CD4-positive, alpha-beta T cell (primary cell): ENCODE measurements at regions not wholly inside any gene's neighbourhood (a gene's known extent, or its start where the extent isn't known, plus 50 kb on each side); places are given as distances from the start of the nearest gene placed in this dataset.

Source experiments
- ATAC-seq: fragments of 200-7000 bp; cut with Tn5 transposase; one replicate; pipeline ENCODE4 v1.10.0; 2022; ENCODE audit warnings: mild to moderate bottlenecking; ENCODE audit not compliant: poor library complexity
- CTCF ChIA-PET: fragments of 350-600 bp; sonication (Branson Sonifier 250); formaldehyde crosslinking; loops from one replicate; lab custom pipeline; 2021; ENCODE audit warnings: antibody characterized with exemption, inconsistent platforms; lab: Charles Lee
- POLR2A ChIA-PET: fragments of 350-600 bp; sonication (Branson Sonifier 250); formaldehyde crosslinking; loops from one replicate; lab custom pipeline; 2021; ENCODE audit warnings: antibody characterized with exemption, inconsistent platforms; lab: Charles Lee
- DNase-seq, 14 experiments: peaks; one replicate each; pipeline ENCODE4 v3.0.0-alpha.2; 2013 to 2020; ENCODE audit warnings: mixed read lengths in 2 of 14
- H3K27ac ChIP-seq, 2 donors: one replicate each; pipeline versions ENCODE4 v1.5.1 to v1.7.0; 2013; ENCODE audit warnings: low read length in 2 of 2, low read depth in 1 of 2, mild to moderate bottlenecking in 1 of 2
- H3K27me3 ChIP-seq, 2 experiments: 1 replicate in 1 of 2; 2 replicates in 1 of 2; pipeline versions ENCODE4 v1.6.1 to v1.7.0; 2013; ENCODE audit warnings: low read length in 2 of 2, control low read depth in 1 of 2, mild to moderate bottlenecking in 1 of 2, moderate library complexity in 1 of 2; ENCODE audit not compliant: insufficient read depth in 2 of 2, control insufficient read depth in 1 of 2
- H3K36me3 ChIP-seq: one replicate; pipeline ENCODE4 v1.6.1; 2013; ENCODE audit warnings: low read length, control low read depth; ENCODE audit not compliant: insufficient read depth
- H3K4me1 ChIP-seq: one replicate; pipeline ENCODE4 v1.6.1; 2013; ENCODE audit warnings: low read length, control low read depth; ENCODE audit not compliant: insufficient read depth
- H3K4me3 ChIP-seq: one replicate; pipeline ENCODE4 v1.5.1; 2013; ENCODE audit warnings: mild to moderate bottlenecking, low read length, moderate library complexity
- H3K9me3 ChIP-seq, 2 experiments: 1 replicate in 1 of 2; 2 replicates in 1 of 2; pipeline versions ENCODE4 v1.6.1 to v1.7.0; 2013; ENCODE audit warnings: low read length in 2 of 2, mild to moderate bottlenecking in 2 of 2, control low read depth in 1 of 2, moderate library complexity in 1 of 2; ENCODE audit not compliant: control insufficient read depth in 1 of 2, insufficient read depth in 1 of 2
- H3K27ac Mint-ChIP-seq: one replicate; pipeline ENCODE4 v1.8.0; 2020; ENCODE audit warnings: mixed read lengths
- H3K27me3 Mint-ChIP-seq: one replicate; pipeline ENCODE4 v1.8.0; 2021; ENCODE audit warnings: mixed read lengths
- H3K36me3 Mint-ChIP-seq: one replicate; pipeline ENCODE4 v1.8.0; 2021; ENCODE audit warnings: low read depth, mixed read lengths
- H3K4me1 Mint-ChIP-seq: one replicate; pipeline ENCODE4 v1.8.0; 2021; ENCODE audit warnings: low read depth, mixed read lengths
- H3K4me3 Mint-ChIP-seq: one replicate; pipeline ENCODE4 v1.8.0; 2020; ENCODE audit warnings: mild to moderate bottlenecking, mixed read lengths
- H3K9me3 Mint-ChIP-seq: one replicate; pipeline ENCODE4 v1.8.0; 2020; ENCODE audit warnings: mixed read lengths
- intact Hi-C, 2 experiments: fragments of 100-400 bp; cut with DNase I in 1 of 2; cut with micrococcal nuclease in 1 of 2; formaldehyde crosslinking; loops; one replicate each; pipeline versions ENCODE4 v1.15.1 to v1.9.0; 2023 to 2025; cut with DNase I, micrococcal nuclease
- TF ChIP-seq, protein P1 (sequence below): fragments of 200-600 bp; IDR thresholded peaks from one replicate; pipeline ENCODE4 v1.8.0; 2022; ENCODE audit warnings: antibody characterized with exemption, mild to moderate bottlenecking

DNA sequence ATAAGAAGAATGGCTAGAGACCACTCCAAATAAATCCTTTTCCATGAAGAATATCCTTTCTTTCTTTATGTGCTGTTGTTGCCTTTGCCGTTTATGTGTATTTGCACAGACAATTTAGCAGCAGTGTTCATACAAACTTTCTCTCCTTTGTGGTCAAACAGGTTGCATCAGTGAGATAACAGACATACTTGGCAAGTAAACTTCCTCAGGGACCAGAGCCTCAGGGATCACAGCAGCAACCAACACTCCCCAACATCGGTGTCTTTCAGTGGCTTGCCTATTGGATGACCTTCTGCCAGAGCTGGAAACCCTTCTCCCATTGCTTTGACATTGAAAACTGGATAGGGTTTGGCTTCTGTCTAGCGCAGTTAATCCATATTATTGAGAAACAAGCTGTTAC, 252.2 kb downstream of the BTG1 start:
- DNase-seq (no peak), ATAC-seq (no peak)
- H3K9me3 Mint-ChIP-seq: no peaks in the 10 kb centered on the region
- H3K4me1 Mint-ChIP-seq: no peaks in the 10 kb centered on the region
- H3K9me3 ChIP-seq: no peaks in the 10 kb centered on the region
- no peaks in the 10 kb centered on the region for H3K36me3 ChIP-seq
- intact Hi-C loops: no loop called here
- no peak overlapping the region for H3K4me3 ChIP-seq
- H3K27me3 Mint-ChIP-seq: no peaks in the 10 kb centered on the region
- no peaks in the 10 kb centered on the region for H3K36me3 Mint-ChIP-seq
- TF ChIP-seq, protein P1, sequence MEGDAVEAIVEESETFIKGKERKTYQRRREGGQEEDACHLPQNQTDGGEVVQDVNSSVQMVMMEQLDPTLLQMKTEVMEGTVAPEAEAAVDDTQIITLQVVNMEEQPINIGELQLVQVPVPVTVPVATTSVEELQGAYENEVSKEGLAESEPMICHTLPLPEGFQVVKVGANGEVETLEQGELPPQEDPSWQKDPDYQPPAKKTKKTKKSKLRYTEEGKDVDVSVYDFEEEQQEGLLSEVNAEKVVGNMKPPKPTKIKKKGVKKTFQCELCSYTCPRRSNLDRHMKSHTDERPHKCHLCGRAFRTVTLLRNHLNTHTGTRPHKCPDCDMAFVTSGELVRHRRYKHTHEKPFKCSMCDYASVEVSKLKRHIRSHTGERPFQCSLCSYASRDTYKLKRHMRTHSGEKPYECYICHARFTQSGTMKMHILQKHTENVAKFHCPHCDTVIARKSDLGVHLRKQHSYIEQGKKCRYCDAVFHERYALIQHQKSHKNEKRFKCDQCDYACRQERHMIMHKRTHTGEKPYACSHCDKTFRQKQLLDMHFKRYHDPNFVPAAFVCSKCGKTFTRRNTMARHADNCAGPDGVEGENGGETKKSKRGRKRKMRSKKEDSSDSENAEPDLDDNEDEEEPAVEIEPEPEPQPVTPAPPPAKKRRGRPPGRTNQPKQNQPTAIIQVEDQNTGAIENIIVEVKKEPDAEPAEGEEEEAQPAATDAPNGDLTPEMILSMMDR: no peak
- no peak overlapping the region for H3K27ac ChIP-seq
- no peak overlapping the region for H3K4me3 Mint-ChIP-seq
- ChIA-PET POLR2A (interaction anchor here (0.5 kb wide), 1 partner anchor 10 kb away, joined by 3 read pairs; no protein-coding TSS in a partner anchor), CTCF (no interaction called here)
- H3K4me1 ChIP-seq: no peaks in the 10 kb centered on the region
- no peaks in the 10 kb centered on the region for H3K27me3 ChIP-seq
- no peak overlapping the region for H3K27ac Mint-ChIP-seq

DNA sequence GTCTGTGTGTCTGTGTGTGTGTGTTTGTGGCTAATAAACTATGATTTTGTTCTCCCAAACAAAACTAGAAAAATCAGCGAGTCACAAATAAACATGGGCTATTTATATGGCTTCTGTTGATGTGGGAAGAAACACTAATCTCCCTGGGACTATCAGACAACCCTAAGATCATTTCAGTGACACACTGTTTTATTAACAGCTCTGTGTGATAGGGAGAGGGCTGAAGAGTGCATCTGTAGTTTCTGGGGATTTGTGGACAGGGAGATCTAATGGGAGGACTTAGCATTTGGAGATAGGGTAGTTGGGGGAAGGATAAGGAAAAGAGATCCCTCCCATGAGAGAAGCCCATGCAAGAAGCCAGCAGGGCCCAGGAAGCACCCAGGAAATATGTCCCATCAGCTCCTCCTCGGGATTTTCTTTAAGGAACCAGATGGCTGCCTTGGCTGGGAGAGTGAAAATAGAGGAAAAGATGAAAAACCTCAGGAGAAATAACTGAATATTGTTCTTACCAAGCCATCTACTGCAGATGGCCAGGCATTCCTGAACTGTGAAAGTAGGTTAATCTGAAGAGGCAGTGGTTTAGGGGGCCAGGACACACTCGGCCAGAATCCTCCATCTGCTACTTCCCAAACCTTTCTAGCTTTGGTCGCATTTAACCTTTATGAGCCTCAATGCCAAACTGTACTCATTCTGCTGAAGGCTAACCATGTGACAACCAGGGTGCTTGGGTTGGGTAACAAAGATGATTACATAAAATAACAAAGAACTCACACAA, 253.4 kb downstream of the BTG1 start:
- H3K36me3 ChIP-seq: no peaks in the 10 kb centered on the region
- DNase-seq (no peak), ATAC-seq (no peak)
- Mint-ChIP-seq H3K9me3 (no peaks in the 10 kb centered on the region), H3K4me1 (no peaks in the 10 kb centered on the region), H3K27me3 (no peaks in the 10 kb centered on the region), H3K36me3 (no peaks in the 10 kb centered on the region), H3K27ac (no peak overlapping the region), H3K4me3 (no peak overlapping the region)
- ChIA-PET POLR2A (interaction anchor here (1.3 kb wide), 2 partner anchors 10 to 138 kb away, joined by 3 read pairs; no protein-coding TSS in a partner anchor), CTCF (no interaction called here)
- no peak overlapping the region for H3K27ac ChIP-seq
- TF ChIP-seq, protein P1: no peak
- intact Hi-C loops: no loop called here
- H3K9me3 ChIP-seq: no peaks in the 10 kb centered on the region
- no peaks in the 10 kb centered on the region for H3K4me1 ChIP-seq
- H3K4me3 ChIP-seq: no peak overlapping the region
- H3K27me3 ChIP-seq: no peaks in the 10 kb centered on the region

DNA sequence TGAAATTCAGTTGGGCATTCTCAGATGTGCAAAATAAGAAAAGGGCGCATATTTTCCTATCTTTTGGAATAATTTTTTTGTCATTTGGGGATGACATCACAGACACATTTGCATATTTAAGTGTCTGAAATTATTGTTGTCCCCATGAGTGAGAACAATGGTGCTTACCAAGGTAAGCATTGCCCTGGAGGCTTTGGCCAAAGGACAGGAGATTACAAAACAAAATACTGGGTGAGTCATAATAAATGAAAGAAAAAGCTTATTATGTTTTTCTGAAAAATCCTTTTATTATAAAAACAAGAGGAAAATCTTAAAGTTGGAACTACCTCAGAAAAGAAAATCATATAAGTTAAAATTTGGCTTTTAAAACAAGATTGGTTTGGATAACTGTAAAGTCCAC, 254.9 kb downstream of the BTG1 start:
- H3K9me3 Mint-ChIP-seq: no peaks in the 10 kb centered on the region
- Histone ChIP-seq H3K4me1 (no peaks in the 10 kb centered on the region), H3K9me3 (no peaks in the 10 kb centered on the region), H3K27me3 (no peaks in the 10 kb centered on the region), H3K36me3 (no peaks in the 10 kb centered on the region), H3K4me3 (no peak overlapping the region), H3K27ac (no peak overlapping the region)
- TF ChIP-seq, protein P1: no peak
- DNase-seq (no peak), ATAC-seq (no peak)
- H3K27ac Mint-ChIP-seq: no peak overlapping the region
- ChIA-PET CTCF (no interaction called here), POLR2A (interaction anchor here (1.1 to 1.8 kb wide), 2 partner anchors 12 to 240 kb away, joined by 3 to 4 read pairs; no protein-coding TSS in a partner anchor)
- no peaks in the 10 kb centered on the region for H3K4me1 Mint-ChIP-seq
- no peaks in the 10 kb centered on the region for H3K36me3 Mint-ChIP-seq
- no peaks in the 10 kb centered on the region for H3K27me3 Mint-ChIP-seq
- intact Hi-C loops: no loop called here
- H3K4me3 Mint-ChIP-seq: no peak overlapping the region
